Lung microvascular endothelial cell (primary cell): ENCODE measurements at regions not wholly inside any gene's neighbourhood (a gene's known extent, or its start where the extent isn't known, plus 50 kb on each side); places are given as distances from the start of the nearest gene placed in this dataset.
"Not testable (repeated sequence)": the region's sequence is repeated elsewhere in the genome, so short reads cannot be mapped to it uniquely, and the experiment has no call there.

Experiments
- DNase-seq, 2 donors: peaks; one replicate each; pipeline versions ENCODE4 v3.0.0 to v3.0.0-alpha.2; 2010; ENCODE audit warnings: low read depth in 2 of 2

- no peak for DNase-seq
Measured at GRCh38 chr17:14434506-14434905, 133.6 kb downstream of the HS3ST3B1 start.

- DNase-seq, result no peak
Measured at GRCh38 chr17:14432079-14432478, 131.2 kb downstream of the HS3ST3B1 start.

GRCh38 chr17:14429084-14429483, 128.2 kb downstream of the HS3ST3B1 start:
- no peak for DNase-seq

GRCh38 chr17:14428648-14429029, 127.8 kb downstream of the HS3ST3B1 start:
- DNase-seq, result no peak

GRCh38 chr17:14427900-14428647, 127.2 kb downstream of the HS3ST3B1 start:
- DNase-seq, result no peak

- DNase-seq, result not testable (repeated sequence)
Measured at GRCh38 chr17:14423156-14423555, 122.3 kb downstream of the HS3ST3B1 start.

- no peak for DNase-seq
Measured at GRCh38 chr17:14417336-14417735, 116.5 kb downstream of the HS3ST3B1 start.

- DNase-seq, result no peak
Measured at GRCh38 chr17:14409292-14409691, 108.4 kb downstream of the HS3ST3B1 start.

- no peak for DNase-seq
Measured at GRCh38 chr17:14407541-14407940, 106.7 kb downstream of the HS3ST3B1 start.

GRCh38 chr17:14405189-14405588, 104.3 kb downstream of the HS3ST3B1 start:
- no peak for DNase-seq
